SK-N-SH (cell line): ENCODE measurements at regions not wholly inside any gene's neighbourhood (a gene's known extent, or its start where the extent isn't known, plus 50 kb on each side); places are given as distances from the start of the nearest gene placed in this dataset.

Source experiments
- CTCF ChIA-PET: fragments of 300-600, 350-600 bp; formaldehyde crosslinking; extraction: SDS; loops from one replicate; lab custom pipeline; 2021; lab: Yijun Ruan, JAX
- POLR2A ChIA-PET: fragments of 350-600 bp; sonication (Branson Sonifier 250); formaldehyde crosslinking; extraction: SDS; loops from one replicate; lab custom pipeline; 2020; ENCODE audit warnings: antibody characterized with exemption, inconsistent platforms; lab: Yijun Ruan, JAX
- DNase-seq: peaks from one replicate; pipeline ENCODE4 v3.0.0; 2012
- H2AFZ ChIP-seq: fragments of 200-600 bp; sonication (generic); 2 replicates; pipeline ENCODE4 v1.8.1; 2016; ENCODE audit warnings: antibody characterized with exemption, mild to moderate bottlenecking, low read depth
- H3F3A ChIP-seq: fragments of 200-600 bp; sonication (generic); replicated peaks from 2 replicates; pipeline ENCODE3; 2016; ENCODE audit warnings: antibody characterized with exemption, mild to moderate bottlenecking; ENCODE audit not compliant: insufficient read depth
- H3K27ac ChIP-seq, 2 experiments: fragments of 200-500 bp in 1 of 2; fragments of 200-600 bp in 1 of 2; sonication (Bioruptor generic) in 1 of 2; sonication (generic), shearing (Covaris generic) in 1 of 2; 2 replicates each; pipeline versions ENCODE4 v1.5.1 to v1.6.1; 2014 to 2016; ENCODE audit warnings: low read depth in 2 of 2, inconsistent platforms in 1 of 2, low read length in 1 of 2, mild to moderate bottlenecking in 1 of 2, mixed read lengths in 1 of 2
- H3K27me3 ChIP-seq: fragments of 200-600 bp; sonication (generic), shearing (Covaris generic); 2 replicates; pipeline ENCODE4 v1.6.1; 2016; ENCODE audit warnings: mixed run types; ENCODE audit not compliant: insufficient read depth
- H3K36me3 ChIP-seq, 2 experiments: fragments of 200-500 bp in 1 of 2; fragments of 200-600 bp in 1 of 2; sonication (Bioruptor generic) in 1 of 2; sonication (generic) in 1 of 2; replicated peaks in 1 of 2; 2 replicates each; pipeline versions ENCODE3 to v1.5.1; 2014 to 2016; ENCODE audit warnings: low read length in 1 of 2, mild to moderate bottlenecking in 1 of 2; ENCODE audit not compliant: insufficient read depth in 2 of 2, control insufficient read depth in 1 of 2
- H3K4me1 ChIP-seq, 2 experiments: fragments of 200-500 bp in 1 of 2; fragments of 200-600 bp in 1 of 2; sonication (Bioruptor generic) in 1 of 2; sonication (generic), shearing (Covaris generic) in 1 of 2; 2 replicates each; pipeline versions ENCODE4 v1.5.1 to v1.6.1; 2014 to 2016; ENCODE audit warnings: low read depth in 1 of 2, low read length in 1 of 2, mixed run types in 1 of 2; ENCODE audit not compliant: insufficient read depth in 2 of 2, control insufficient read depth in 1 of 2
- H3K4me2 ChIP-seq: fragments of 200-600 bp; sonication (generic), shearing (Covaris generic); 2 replicates; pipeline ENCODE4 v1.6.1; 2017; ENCODE audit warnings: mixed run types
- H3K4me3 ChIP-seq, 2 experiments: fragments of 200-500 bp in 1 of 2; fragments of 200-600 bp in 1 of 2; sonication (Bioruptor generic) in 1 of 2; sonication (generic), shearing (Covaris generic) in 1 of 2; 2 replicates each; pipeline versions ENCODE4 v1.5.1 to v1.8.1; 2014 to 2016; ENCODE audit warnings: low read depth in 2 of 2, inconsistent platforms in 1 of 2, low read length in 1 of 2, mild to moderate bottlenecking in 1 of 2, mixed read lengths in 1 of 2, moderate library complexity in 1 of 2
- H3K79me2 ChIP-seq: fragments of 200-600 bp; sonication (generic); 2 replicates; pipeline ENCODE4 v1.8.1; 2017; ENCODE audit warnings: mild to moderate bottlenecking; ENCODE audit not compliant: insufficient read depth
- H3K9ac ChIP-seq: fragments of 200-600 bp; sonication (generic); 2 replicates; pipeline ENCODE4 v1.6.1; 2017; ENCODE audit warnings: mixed run types
- H3K9me2 ChIP-seq: fragments of 200-600 bp; sonication (generic); 2 replicates; pipeline ENCODE4 v1.6.1; 2017; ENCODE audit warnings: mixed run types
- H3K9me3 ChIP-seq: fragments of 200-600 bp; sonication (generic); 2 replicates; pipeline ENCODE4 v1.6.1; 2017; ENCODE audit warnings: mixed run types, mild to moderate bottlenecking, moderate library complexity
- H4K20me1 ChIP-seq: fragments of 200-600 bp; sonication (generic); 2 replicates; pipeline ENCODE4 v1.6.1; 2017; ENCODE audit warnings: mild to moderate bottlenecking, mixed run types; ENCODE audit not compliant: insufficient read depth
- MEF2A ChIP-seq: IDR thresholded peaks from 2 replicates; pipeline ENCODE4 v1.4.0; 2012; ENCODE audit warnings: low read depth, borderline replicate concordance
- NRF1 ChIP-seq: IDR thresholded peaks from 2 replicates; pipeline ENCODE4 v1.6.1; 2012; ENCODE audit warnings: low read depth, mild to moderate bottlenecking, low read length
- RCOR1 ChIP-seq: fragments of 150-350 bp; IDR thresholded peaks from 2 replicates; pipeline ENCODE4 v1.6.1; 2017; ENCODE audit warnings: antibody characterized with exemption, low read length
- REST ChIP-seq: IDR thresholded peaks from 2 replicates; pipeline ENCODE4 v1.6.1; 2012; ENCODE audit warnings: mild to moderate bottlenecking, low read depth, low read length, moderate library complexity
- TCF12 ChIP-seq: IDR thresholded peaks from 2 replicates; pipeline ENCODE4 v1.4.0; 2012
- USF2 ChIP-seq: fragments of 150-350 bp; IDR thresholded peaks from 2 replicates; pipeline ENCODE4 v1.6.1; 2017; ENCODE audit warnings: antibody characterized with exemption, low read length, low read depth, borderline replicate concordance
- ZBTB33 ChIP-seq: IDR thresholded peaks from 2 replicates; pipeline ENCODE4 v1.4.0; 2012; ENCODE audit warnings: low read depth, borderline replicate concordance
- WGBS: methylation state at CpG from one replicate; pipeline ENCODE4 v1.1.6; 2017; ENCODE audit warnings: low lambda C conversion rate; 5-methylcytosine and 5-hydroxymethylcytosine counted together
- TF ChIP-seq, protein P1 (sequence below): fragments of 150-350 bp; IDR thresholded peaks from 2 replicates; pipeline ENCODE4 v1.6.1; 2016; ENCODE audit warnings: mild to moderate bottlenecking, low read depth, low read length

GRCh38 chr11:22926341-22926740, 66.1 kb upstream of the CCDC179 start (continued):
- TF ChIP-seq RCOR1, result no peak
- TF ChIP-seq, all 33 proteins: peak for 0

DNA sequence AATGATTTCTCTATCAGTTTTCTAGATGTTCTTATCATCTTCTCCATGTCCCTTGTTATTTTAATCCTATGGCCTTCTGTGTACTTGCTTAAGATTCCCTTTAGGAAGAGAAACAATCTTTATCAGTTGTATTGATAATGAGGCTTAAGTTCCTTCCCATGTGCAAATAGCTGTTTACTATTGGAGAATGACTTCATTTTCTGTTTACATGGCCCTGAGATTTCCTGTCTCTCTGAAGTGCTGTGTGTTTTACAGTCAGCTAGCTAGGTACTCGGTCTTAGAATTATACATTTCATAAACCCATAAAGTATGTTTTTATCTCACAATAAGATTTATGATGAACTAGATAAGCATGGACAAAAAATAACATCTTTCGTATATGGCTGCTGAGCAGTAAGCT, 67.5 kb upstream of the CCDC179 start:
- 71% methylated on average over 2 of the region's 2 CpGs for WGBS
- Histone ChIP-seq H3K27me3 (no peaks in the 10 kb centered on the region), H3K4me2 (no peak overlapping the region), H3K9me3 (no peaks in the 10 kb centered on the region), H4K20me1 (no peaks in the 10 kb centered on the region), H3K27ac (no peak overlapping the region), H3F3A (no peaks in the 10 kb centered on the region), H3K9me2 (no peaks in the 10 kb centered on the region), H3K79me2 (no peaks in the 10 kb centered on the region), H3K4me3 (no peak overlapping the region), H3K4me1 (no peaks in the 10 kb centered on the region), H3K36me3 (no peaks in the 10 kb centered on the region), H2AFZ (no peak overlapping the region), H3K9ac (no peak overlapping the region)
- ChIA-PET POLR2A (no interaction called here), CTCF (no interaction called here)
- no peak for DNase-seq
- no peak for TF ChIP-seq NRF1
- TF ChIP-seq ZBTB33, result no peak
- TF ChIP-seq, protein P1, sequence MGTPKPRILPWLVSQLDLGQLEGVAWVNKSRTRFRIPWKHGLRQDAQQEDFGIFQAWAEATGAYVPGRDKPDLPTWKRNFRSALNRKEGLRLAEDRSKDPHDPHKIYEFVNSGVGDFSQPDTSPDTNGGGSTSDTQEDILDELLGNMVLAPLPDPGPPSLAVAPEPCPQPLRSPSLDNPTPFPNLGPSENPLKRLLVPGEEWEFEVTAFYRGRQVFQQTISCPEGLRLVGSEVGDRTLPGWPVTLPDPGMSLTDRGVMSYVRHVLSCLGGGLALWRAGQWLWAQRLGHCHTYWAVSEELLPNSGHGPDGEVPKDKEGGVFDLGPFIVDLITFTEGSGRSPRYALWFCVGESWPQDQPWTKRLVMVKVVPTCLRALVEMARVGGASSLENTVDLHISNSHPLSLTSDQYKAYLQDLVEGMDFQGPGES, result no peak
- no peak for TF ChIP-seq TCF12
- no peak for TF ChIP-seq USF2
- TF ChIP-seq REST, result no peak
- TF ChIP-seq MEF2A, result no peak
